ENCODE measurements at regions not wholly inside any gene's neighbourhood (a gene's known extent, or its start where the extent isn't known, plus 50 kb on each side); places are given as distances from the start of the nearest gene placed in this dataset.

DNA sequence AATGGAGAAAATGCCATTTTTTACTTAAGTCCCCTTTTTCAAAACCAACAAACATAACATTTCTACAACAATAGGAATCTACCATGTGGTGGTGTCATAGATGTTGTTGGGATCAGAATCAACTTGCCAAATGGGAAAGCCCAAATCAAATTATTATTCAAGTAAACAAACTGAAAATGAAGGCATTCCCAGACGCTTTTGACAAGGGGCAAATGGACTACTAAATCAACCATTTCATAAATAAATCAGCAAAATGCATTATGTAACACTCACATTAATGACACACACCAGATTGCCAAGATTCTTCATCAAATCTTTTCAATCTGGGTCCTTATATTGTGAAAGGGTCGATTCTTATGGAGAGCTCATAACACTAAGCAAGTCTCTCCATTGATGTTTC lies 375.6 kb downstream of the KIF16B start (continued):
- TF ChIP-seq ZNF281 (CRISPR knock-in tag; IDR thresholded peaks at IDR 0.05), result no peak

DNA sequence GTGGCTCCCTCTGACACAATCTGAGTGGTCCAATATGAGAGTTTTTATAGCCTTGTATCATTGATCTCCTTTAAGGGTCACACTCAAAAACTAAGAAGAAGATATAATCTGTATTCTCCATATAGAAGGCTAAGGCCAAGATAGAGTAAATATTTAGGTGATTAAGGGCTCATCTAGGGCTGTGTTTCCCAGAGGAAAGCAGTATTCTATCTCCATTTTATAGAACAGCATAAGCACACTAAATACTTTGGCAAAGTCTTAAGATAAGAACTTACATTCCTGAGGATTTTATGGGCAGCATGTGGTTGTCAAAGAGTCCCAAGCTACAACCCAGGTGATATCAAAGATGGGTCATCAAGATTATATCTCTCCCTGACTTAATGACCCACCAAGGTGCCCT lies 377.6 kb downstream of the KIF16B start:
- H3K36me3 Mint-ChIP-seq, result no peaks in the 10 kb centered on the region

DNA sequence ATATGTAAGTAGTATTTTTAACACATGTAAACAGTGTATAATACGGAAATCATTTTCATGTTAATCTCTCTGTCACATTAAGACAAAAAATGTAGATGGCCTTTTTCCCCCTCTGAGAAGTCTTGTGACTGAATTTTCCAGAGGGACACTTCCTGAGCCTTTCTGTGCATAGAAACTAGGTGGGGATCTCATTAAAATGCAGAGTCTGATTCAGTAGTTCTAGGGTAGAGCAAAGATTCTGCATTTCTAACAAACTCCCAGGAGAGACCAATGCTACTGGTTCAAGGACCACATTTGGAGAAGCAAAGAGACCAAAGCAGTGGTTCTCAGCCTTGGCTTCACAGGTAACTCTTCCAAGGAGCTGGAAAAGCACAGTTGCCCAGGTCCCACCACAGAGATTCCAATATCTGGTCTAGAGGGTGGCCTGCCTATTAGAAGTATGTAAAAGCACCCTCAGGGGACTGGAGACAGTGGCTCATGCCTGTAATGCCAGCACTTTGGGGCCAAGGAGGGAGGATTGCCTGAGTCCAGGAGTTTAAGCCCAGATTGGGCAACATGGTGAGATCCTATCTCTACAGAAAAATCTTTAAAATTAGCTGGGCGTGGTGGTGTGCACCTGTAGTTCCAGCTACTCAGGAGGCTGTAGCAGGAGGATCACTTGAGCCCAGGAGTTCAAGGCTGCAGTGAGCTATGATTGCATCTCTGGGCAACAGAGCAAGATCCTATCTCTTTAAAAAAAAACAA lies 378.5 kb downstream of the KIF16B start:
- no peak for TF ChIP-seq TCF7 (CRISPR knock-in tag; IDR thresholded peaks at IDR 0.05; ENCODE audit: low read depth)
- no peak for TF ChIP-seq CREM (CRISPR knock-in tag; IDR thresholded peaks at IDR 0.05)
- TF ChIP-seq, protein P1, sequence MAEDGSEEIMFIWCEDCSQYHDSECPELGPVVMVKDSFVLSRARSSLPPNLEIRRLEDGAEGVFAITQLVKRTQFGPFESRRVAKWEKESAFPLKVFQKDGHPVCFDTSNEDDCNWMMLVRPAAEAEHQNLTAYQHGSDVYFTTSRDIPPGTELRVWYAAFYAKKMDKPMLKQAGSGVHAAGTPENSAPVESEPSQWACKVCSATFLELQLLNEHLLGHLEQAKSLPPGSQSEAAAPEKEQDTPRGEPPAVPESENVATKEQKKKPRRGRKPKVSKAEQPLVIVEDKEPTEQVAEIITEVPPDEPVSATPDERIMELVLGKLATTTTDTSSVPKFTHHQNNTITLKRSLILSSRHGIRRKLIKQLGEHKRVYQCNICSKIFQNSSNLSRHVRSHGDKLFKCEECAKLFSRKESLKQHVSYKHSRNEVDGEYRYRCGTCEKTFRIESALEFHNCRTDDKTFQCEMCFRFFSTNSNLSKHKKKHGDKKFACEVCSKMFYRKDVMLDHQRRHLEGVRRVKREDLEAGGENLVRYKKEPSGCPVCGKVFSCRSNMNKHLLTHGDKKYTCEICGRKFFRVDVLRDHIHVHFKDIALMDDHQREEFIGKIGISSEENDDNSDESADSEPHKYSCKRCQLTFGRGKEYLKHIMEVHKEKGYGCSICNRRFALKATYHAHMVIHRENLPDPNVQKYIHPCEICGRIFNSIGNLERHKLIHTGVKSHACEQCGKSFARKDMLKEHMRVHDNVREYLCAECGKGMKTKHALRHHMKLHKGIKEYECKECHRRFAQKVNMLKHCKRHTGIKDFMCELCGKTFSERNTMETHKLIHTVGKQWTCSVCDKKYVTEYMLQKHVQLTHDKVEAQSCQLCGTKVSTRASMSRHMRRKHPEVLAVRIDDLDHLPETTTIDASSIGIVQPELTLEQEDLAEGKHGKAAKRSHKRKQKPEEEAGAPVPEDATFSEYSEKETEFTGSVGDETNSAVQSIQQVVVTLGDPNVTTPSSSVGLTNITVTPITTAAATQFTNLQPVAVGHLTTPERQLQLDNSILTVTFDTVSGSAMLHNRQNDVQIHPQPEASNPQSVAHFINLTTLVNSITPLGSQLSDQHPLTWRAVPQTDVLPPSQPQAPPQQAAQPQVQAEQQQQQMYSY (CRISPR knock-in tag; IDR thresholded peaks at IDR 0.05), result no peak
- TF ChIP-seq OVOL2 (CRISPR knock-in tag; IDR thresholded peaks at IDR 0.05; ENCODE audit: borderline replicate concordance), result no peak
- TF ChIP-seq, protein P2, sequence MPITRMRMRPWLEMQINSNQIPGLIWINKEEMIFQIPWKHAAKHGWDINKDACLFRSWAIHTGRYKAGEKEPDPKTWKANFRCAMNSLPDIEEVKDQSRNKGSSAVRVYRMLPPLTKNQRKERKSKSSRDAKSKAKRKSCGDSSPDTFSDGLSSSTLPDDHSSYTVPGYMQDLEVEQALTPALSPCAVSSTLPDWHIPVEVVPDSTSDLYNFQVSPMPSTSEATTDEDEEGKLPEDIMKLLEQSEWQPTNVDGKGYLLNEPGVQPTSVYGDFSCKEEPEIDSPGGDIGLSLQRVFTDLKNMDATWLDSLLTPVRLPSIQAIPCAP (CRISPR knock-in tag; IDR thresholded peaks at IDR 0.05), result no peak
- TF ChIP-seq, protein P3, sequence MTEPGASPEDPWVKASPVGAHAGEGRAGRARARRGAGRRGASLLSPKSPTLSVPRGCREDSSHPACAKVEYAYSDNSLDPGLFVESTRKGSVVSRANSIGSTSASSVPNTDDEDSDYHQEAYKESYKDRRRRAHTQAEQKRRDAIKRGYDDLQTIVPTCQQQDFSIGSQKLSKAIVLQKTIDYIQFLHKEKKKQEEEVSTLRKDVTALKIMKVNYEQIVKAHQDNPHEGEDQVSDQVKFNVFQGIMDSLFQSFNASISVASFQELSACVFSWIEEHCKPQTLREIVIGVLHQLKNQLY (CRISPR knock-in tag; IDR thresholded peaks at IDR 0.05), result no peak
- TF ChIP-seq MXD4 (CRISPR knock-in tag; IDR thresholded peaks at IDR 0.05; ENCODE audit: borderline replicate concordance), result no peak
- TF ChIP-seq NR1H2 (CRISPR knock-in tag; IDR thresholded peaks at IDR 0.05), result no peak
- TF ChIP-seq GABPB1 (CRISPR knock-in tag; IDR thresholded peaks at IDR 0.05), result no peak
- TF ChIP-seq PRRX2 (CRISPR knock-in tag; IDR thresholded peaks at IDR 0.05), result no peak
- no peak for TF ChIP-seq RELA (CRISPR knock-in tag; IDR thresholded peaks at IDR 0.05; ENCODE audit: borderline replicate concordance)
- TF ChIP-seq, protein P4, sequence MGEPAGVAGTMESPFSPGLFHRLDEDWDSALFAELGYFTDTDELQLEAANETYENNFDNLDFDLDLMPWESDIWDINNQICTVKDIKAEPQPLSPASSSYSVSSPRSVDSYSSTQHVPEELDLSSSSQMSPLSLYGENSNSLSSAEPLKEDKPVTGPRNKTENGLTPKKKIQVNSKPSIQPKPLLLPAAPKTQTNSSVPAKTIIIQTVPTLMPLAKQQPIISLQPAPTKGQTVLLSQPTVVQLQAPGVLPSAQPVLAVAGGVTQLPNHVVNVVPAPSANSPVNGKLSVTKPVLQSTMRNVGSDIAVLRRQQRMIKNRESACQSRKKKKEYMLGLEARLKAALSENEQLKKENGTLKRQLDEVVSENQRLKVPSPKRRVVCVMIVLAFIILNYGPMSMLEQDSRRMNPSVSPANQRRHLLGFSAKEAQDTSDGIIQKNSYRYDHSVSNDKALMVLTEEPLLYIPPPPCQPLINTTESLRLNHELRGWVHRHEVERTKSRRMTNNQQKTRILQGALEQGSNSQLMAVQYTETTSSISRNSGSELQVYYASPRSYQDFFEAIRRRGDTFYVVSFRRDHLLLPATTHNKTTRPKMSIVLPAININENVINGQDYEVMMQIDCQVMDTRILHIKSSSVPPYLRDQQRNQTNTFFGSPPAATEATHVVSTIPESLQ (CRISPR knock-in tag; IDR thresholded peaks at IDR 0.05), result no peak
- no peak for TF ChIP-seq ZNF121 (CRISPR knock-in tag; IDR thresholded peaks at IDR 0.05)
- no peak for TF ChIP-seq MYBL2 (CRISPR knock-in tag; IDR thresholded peaks at IDR 0.05)
- no peak for TF ChIP-seq NFATC4 (CRISPR knock-in tag; IDR thresholded peaks at IDR 0.05)
- TF ChIP-seq ZNF416 (CRISPR knock-in tag; IDR thresholded peaks at IDR 0.05), result no peak
- no peak for TF ChIP-seq CTCF (IDR thresholded peaks at IDR 0.05)
- TF ChIP-seq CREB1 (CRISPR knock-in tag; IDR thresholded peaks at IDR 0.05), result no peak
- DNase-seq (ENCODE audit: low spot score) (no peak), ATAC-seq (no peak)
- ChIA-PET CTCF (no interaction called here), POLR2A (interaction anchor here (0.7 kb wide), 1 partner anchor 12 kb away, joined by 8 read pairs; no protein-coding TSS in a partner anchor)
- Mint-ChIP-seq H3K4me1 (peaks cover 23% of the 10 kb centered on the region), H3K27ac (no peak overlapping the region), H3K27me3 (ENCODE audit: low read depth) (no peaks in the 10 kb centered on the region), H3K36me3 (no peaks in the 10 kb centered on the region), H3K4me3 (no peak overlapping the region), H3K9me3 (peaks cover under 1% of the 10 kb centered on the region)

More for the DNA sequence above, 377.6 kb downstream of the KIF16B start:
- peaks cover 23% of the 10 kb centered on the region for H3K4me1 Mint-ChIP-seq
- H3K27ac Mint-ChIP-seq, result no peak overlapping the region
- DNase-seq (ENCODE audit: low spot score), result no peak
- no peak overlapping the region for H3K4me3 Mint-ChIP-seq
- H3K27me3 Mint-ChIP-seq (ENCODE audit: low read depth), result no peaks in the 10 kb centered on the region
- H3K9me3 Mint-ChIP-seq, result peaks cover 3% of the 10 kb centered on the region
- POLR2A ChIA-PET, result no interaction called here
- CTCF ChIA-PET, result no interaction called here
- no peak for ATAC-seq
- TF ChIP-seq ZNF416 (CRISPR knock-in tag; IDR thresholded peaks at IDR 0.05), result no peak
- no peak for TF ChIP-seq OVOL2 (CRISPR knock-in tag; IDR thresholded peaks at IDR 0.05; ENCODE audit: borderline replicate concordance)
- TF ChIP-seq ZNF219 (CRISPR knock-in tag; IDR thresholded peaks at IDR 0.05; ENCODE audit: borderline replicate concordance), result no peak
- TF ChIP-seq RORB (CRISPR knock-in tag; IDR thresholded peaks at IDR 0.05), result no peak
- TF ChIP-seq, protein P5, sequence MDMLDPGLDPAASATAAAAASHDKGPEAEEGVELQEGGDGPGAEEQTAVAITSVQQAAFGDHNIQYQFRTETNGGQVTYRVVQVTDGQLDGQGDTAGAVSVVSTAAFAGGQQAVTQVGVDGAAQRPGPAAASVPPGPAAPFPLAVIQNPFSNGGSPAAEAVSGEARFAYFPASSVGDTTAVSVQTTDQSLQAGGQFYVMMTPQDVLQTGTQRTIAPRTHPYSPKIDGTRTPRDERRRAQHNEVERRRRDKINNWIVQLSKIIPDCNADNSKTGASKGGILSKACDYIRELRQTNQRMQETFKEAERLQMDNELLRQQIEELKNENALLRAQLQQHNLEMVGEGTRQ (CRISPR knock-in tag; IDR thresholded peaks at IDR 0.05), result no peak
